Thymus (tissue), 11 donors: ENCODE measurements at regions not wholly inside any gene's neighbourhood (a gene's known extent, or its start where the extent isn't known, plus 50 kb on each side); places are given as distances from the start of the nearest gene placed in this dataset.

ENCODE experiments used
- DNase-seq, 9 donors: peaks; one replicate each; pipeline ENCODE4 v3.0.0-alpha.2; 2013; ENCODE audit warnings: low spot score in 9 of 9, low read depth in 6 of 9, missing footprints in 1 of 9
- H3K27ac ChIP-seq, 2 donors: one replicate each; pipeline ENCODE4 v1.5.1; 2013; ENCODE audit warnings: control low read depth in 1 of 2, low read depth in 1 of 2, low read length in 1 of 2, mild to moderate bottlenecking in 1 of 2, moderate library complexity in 1 of 2
- H3K27me3 ChIP-seq, 2 donors: one replicate each; pipeline ENCODE4 v1.5.1; 2013; ENCODE audit warnings: low read length in 1 of 2; ENCODE audit not compliant: control insufficient read depth in 2 of 2, insufficient read depth in 1 of 2
- H3K36me3 ChIP-seq, 2 donors: one replicate each; pipeline ENCODE4 v1.5.1; 2013; ENCODE audit warnings: low read length in 1 of 2, mild to moderate bottlenecking in 1 of 2, moderate library complexity in 1 of 2; ENCODE audit not compliant: control insufficient read depth in 2 of 2, insufficient read depth in 2 of 2
- H3K4me1 ChIP-seq, 2 donors: one replicate each; pipeline ENCODE4 v1.5.1; 2013; ENCODE audit warnings: low read length in 2 of 2; ENCODE audit not compliant: control insufficient read depth in 2 of 2, insufficient read depth in 2 of 2
- H3K4me3 ChIP-seq, 2 donors: one replicate each; pipeline ENCODE4 v1.5.1; 2013; ENCODE audit warnings: low read length in 2 of 2, control low read depth in 1 of 2, mild to moderate bottlenecking in 1 of 2
- H3K9me3 ChIP-seq, 2 donors: one replicate each; pipeline ENCODE4 v1.5.1; 2013; ENCODE audit warnings: low read length in 1 of 2, mild to moderate bottlenecking in 1 of 2; ENCODE audit not compliant: control insufficient read depth in 2 of 2, insufficient read depth in 1 of 2
- WGBS: extraction: QIAGEN DNeasy Blood & Tissue Kit; methylation state at CpG from one replicate; pipeline ENCODE4 v1.1.7; 2013; 5-methylcytosine and 5-hydroxymethylcytosine counted together
- donor health status: healthy.

DNA sequence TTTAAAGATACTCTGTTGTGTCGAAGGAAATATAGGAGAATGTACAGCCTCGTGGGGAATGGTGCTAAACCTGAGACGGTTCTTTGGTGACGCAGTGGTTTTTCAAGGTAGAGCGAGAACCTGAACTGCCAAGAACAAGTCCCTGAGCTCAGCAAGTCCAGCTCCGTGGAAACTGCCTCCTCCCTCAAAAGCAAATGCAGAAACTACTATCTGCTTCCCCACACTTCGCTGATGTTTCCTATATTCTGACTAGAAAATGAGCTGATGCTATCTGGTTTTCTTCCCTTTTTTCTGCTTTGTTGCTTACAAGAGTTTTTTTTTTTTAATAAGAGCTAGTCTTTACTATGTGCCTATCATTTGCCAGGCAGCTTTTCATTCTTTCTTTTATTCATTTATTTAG is 85.3 kb upstream of the LY86 start:
- no peak overlapping the region for H3K27ac ChIP-seq
- no peaks in the 10 kb centered on the region for H3K36me3 ChIP-seq
- WGBS, result 19% methylated on average over 7 of the region's 7 CpGs

DNA sequence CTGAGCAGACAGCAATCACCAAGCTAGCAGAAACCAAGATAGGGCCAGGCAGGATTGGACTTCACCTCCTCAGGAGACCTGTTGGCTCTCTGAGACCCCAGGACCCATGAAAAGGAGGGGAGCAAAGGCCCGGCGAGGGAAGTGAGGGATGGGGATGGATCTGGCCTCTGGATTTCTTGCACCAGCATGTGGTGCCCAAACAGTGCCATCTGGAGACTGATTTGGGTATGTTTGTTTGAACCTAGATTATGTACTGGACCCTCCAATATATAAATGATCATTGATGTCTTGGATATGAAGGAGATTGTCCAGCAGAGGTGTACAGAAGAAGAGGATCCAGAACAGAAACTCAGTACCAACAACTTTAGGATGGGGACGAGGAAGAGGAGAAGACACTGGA is 83.4 kb upstream of the LY86 start:
- Histone ChIP-seq H3K27ac (no peak overlapping the region), H3K27me3 (peaks cover 0 to 9% of the 10 kb centered on the region in 2 donors), H3K4me3 (no peak overlapping the region), H3K9me3 (no peaks in the 10 kb centered on the region), H3K36me3 (no peaks in the 10 kb centered on the region), H3K4me1 (no peaks in the 10 kb centered on the region)
- no peak for DNase-seq
- WGBS, result 93% methylated on average over 3 of the region's 3 CpGs

More for the DNA sequence above, 85.3 kb upstream of the LY86 start:
- Histone ChIP-seq H3K4me3 (no peak overlapping the region), H3K9me3 (no peaks in the 10 kb centered on the region), H3K4me1 (no peaks in the 10 kb centered on the region), H3K27me3 (peaks cover 0 to 9% of the 10 kb centered on the region in 2 donors)
- no peak for DNase-seq

DNA sequence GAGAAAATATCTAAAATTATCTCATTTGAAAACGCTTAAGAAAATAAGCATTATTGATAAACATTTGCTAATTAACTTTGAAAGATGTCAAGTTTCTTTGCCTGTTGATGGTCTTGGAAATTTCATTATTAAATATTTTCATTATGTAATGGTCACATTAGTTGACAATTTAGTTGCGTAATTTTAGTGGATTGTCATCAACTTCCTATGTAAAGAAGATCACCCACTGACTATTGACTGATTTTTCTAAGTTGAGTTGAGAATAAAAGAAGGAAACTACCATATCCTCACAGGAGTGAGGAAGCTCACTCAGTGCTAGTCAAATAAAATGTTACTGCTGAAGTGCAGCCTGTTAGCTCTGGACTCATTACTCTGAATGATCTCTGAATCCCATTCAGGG is 79.9 kb upstream of the LY86 start:
- H3K27me3 ChIP-seq, result peaks cover 3% of the 10 kb centered on the region in 2 donors
- no peak overlapping the region for H3K27ac ChIP-seq
- no peaks in the 10 kb centered on the region for H3K4me1 ChIP-seq
- WGBS, result 97% methylated on average over 2 of the region's 2 CpGs
- H3K36me3 ChIP-seq, result no peaks in the 10 kb centered on the region
- no peaks in the 10 kb centered on the region for H3K9me3 ChIP-seq
- H3K4me3 ChIP-seq, result no peak overlapping the region
- DNase-seq, result no peak

DNA sequence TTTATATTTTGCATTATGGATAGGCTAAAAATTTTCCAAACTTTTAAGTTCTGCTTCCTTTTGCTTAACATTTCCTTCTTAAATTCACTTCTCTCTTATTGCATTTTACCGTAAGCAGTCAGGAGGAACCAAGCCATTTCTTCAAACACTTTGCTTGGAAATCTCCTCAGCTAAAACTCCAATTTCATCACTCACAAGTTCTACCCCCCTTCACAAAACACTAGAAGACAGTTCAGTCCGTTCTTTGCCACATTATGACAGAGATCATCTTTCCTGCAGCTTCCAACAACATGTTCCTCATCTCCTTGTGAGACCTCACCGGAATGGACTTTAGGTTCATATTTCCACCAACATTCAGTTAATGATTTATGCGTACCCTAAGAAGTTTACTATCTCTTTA is 79.2 kb upstream of the LY86 start:
- no peaks in the 10 kb centered on the region for H3K9me3 ChIP-seq
- H3K36me3 ChIP-seq, result no peaks in the 10 kb centered on the region
- WGBS, result 94% methylated on average over 4 of the region's 4 CpGs
- no peak for DNase-seq
- H3K4me3 ChIP-seq, result no peak overlapping the region
- no peak overlapping the region for H3K27ac ChIP-seq
- H3K4me1 ChIP-seq, result no peaks in the 10 kb centered on the region
- H3K27me3 ChIP-seq, result peaks cover 5% of the 10 kb centered on the region in 2 donors

DNA sequence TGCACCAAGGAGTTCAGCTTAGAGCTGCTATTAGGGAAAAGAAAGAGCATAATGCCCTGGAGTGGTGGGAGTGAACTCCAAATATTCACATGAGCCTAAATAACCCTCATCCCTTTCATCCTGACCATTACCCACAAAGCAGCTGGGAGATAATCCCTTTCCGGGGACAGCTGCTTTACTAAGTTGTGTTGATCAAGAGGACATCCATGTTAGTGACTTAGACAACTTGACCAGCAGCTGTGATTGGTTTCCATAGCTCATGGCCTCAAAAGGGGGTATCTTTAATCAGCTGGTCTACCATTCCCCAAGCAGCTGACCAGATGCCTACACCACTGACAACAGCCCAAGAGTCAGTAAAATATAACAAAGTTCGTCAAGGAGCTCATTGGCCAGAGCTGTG is 75.8 kb upstream of the LY86 start:
- no peak for DNase-seq
- Histone ChIP-seq H3K36me3 (no peaks in the 10 kb centered on the region), H3K4me3 (no peak overlapping the region), H3K4me1 (peaks cover 15 to 25% of the 10 kb centered on the region in 2 donors), H3K9me3 (no peaks in the 10 kb centered on the region), H3K27me3 (peaks cover 3 to 5% of the 10 kb centered on the region in 2 donors), H3K27ac (no peak overlapping the region)
- 96% methylated on average over 2 of the region's 2 CpGs for WGBS

DNA sequence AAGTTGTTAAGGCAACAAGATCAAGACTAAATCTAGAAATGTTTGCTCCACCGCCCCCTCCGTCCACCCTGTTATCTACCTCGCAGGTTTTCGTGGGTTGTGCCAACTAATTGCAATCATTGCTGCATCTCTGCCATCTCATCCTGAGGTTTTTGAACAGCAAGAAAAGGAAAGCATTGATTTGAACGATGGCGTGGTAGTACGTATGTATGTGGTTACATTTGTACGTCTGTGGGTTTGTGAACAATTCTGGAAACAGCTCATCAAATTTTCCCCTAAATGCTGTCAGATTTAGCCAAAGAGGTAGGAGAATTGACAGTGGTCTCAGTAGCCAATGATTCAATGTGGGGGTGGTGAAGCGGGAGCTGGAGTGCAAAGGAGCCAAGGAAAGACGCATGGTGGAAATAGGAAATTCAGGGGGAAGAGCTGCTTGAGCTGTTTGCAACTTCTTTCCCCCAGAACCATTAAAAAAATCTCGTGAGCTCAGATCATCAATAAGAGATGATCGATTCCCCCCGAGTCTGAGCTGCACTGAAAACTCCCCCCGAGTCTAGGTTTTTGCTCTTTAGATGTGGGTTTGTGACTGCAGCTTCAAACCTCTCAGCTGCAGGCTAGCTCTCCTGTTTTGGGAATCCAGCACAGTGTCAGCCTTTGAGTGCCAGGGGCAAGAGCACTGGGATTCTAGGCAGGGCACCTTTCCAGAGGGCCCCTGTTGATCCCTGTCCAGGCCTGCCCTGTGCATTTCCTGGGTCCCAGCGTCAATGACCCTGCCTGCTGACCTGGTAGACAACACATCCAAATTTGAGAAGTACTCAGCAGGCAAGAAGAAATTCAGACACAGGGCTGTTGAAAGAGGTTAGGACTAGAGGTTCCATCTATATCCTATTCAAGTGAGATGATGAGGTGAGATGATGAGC is 72.6 kb upstream of the LY86 start:
- H3K36me3 ChIP-seq, result no peaks in the 10 kb centered on the region
- peaks cover 28 to 44% of the 10 kb centered on the region in 2 donors for H3K4me1 ChIP-seq
- peak in 5 of 9 donors; percentile 15 to 74 (median 33) for DNase-seq
- peaks cover 5 to 7% of the 10 kb centered on the region in 2 donors for H3K27me3 ChIP-seq
- no peak overlapping the region for H3K27ac ChIP-seq
- no peak overlapping the region for H3K4me3 ChIP-seq
- H3K9me3 ChIP-seq, result no peaks in the 10 kb centered on the region
- 45% methylated on average over 15 of the region's 15 CpGs for WGBS

DNA sequence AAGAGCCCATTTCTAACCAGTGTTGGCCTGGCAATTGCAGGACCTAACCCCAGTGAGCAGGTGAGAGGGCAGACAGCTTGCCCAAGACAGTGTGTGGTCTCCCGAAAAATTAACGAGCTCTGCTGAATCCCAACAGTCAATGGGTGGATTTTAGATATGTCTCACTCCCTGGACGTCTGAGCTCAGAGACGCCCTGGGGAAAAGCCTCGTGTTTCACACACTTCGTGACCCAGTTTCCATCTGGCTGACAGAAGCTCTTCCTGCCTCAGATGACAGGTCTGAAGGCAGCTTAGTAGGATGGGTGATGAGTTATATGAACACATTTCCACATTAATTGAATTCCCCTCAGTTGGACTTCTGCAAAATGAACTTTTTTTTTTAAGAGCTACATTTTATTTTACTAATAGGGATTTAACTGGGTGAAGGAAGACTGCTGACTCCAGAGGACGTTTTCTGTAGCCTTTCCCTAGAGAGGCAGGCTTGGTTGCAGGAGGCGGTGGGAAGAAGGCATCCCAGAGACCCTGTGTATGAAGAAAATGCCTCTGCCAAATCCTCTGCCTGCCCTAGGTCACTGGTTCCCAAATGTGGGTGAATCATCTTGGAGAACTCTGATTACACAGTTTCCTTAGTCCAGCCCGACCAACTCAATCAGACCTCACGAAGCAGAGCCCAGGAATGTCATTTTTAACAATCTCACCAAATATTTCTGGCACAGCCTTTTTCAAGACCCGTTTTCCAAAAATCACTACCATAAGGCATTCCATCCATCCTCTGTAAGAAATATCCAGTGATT is 71.7 kb upstream of the LY86 start:
- WGBS, result 71% methylated on average over 11 of the region's 11 CpGs
- H3K4me3 ChIP-seq, result no peak overlapping the region
- no peaks in the 10 kb centered on the region for H3K36me3 ChIP-seq
- DNase-seq, result peak in 5 of 9 donors; percentile 6 to 66 (median 45)
- no peak overlapping the region for H3K27ac ChIP-seq
- peaks cover 28 to 44% of the 10 kb centered on the region in 2 donors for H3K4me1 ChIP-seq
- no peaks in the 10 kb centered on the region for H3K9me3 ChIP-seq
- peaks cover 2 to 9% of the 10 kb centered on the region in 2 donors for H3K27me3 ChIP-seq

DNA sequence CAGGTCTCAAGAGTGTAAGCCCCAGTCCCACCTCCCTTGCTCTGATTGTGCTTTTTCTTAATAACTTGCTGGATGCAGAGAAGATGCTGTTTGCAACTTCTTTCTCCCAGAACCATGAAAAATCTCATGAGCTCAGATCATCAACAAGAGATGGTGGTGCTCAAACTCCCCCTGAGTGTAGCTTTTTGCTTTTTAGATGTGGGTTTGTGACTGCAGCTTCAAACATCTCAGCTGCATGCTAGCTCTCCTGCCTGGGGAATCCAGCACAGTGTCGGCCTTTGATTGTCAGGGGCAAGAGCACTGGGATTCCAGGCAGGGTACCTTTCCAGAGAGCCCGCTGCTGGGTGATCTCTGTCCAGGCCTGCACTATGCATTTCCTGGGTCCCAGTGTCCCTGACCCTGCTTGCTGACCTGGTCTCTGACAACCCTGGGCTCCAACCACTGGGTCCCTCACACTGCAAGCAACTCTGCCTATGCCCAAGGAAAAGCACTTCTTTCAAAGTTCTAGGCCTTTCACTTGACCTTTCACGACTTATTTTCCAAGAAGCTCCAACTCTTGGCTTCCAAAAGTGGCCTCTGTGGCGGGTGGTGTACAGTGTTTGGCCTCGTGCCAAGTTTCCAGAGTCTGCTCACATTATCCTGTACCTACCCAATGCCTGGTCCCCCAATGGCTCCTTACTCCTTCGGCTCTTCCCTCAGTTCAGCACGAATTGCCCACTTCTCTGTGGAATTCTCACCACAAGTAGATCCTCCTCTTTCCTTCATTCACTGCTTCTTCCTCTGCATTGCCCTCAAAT is 69.7 kb upstream of the LY86 start:
- H3K27ac ChIP-seq, result no peak overlapping the region
- 74% methylated on average over 7 of the region's 7 CpGs for WGBS
- no peaks in the 10 kb centered on the region for H3K36me3 ChIP-seq
- peak in 7 of 9 donors; percentile 28 to 80 (median 48) for DNase-seq
- peaks cover 28 to 46% of the 10 kb centered on the region in 2 donors for H3K4me1 ChIP-seq
- H3K4me3 ChIP-seq, result no peak overlapping the region
- H3K27me3 ChIP-seq, result peaks cover 2 to 18% of the 10 kb centered on the region in 2 donors
- H3K9me3 ChIP-seq, result no peaks in the 10 kb centered on the region
